ENCODE measurements at regions not wholly inside any gene's neighbourhood (a gene's known extent, or its start where the extent isn't known, plus 50 kb on each side); places are given as distances from the start of the nearest gene placed in this dataset.
A peak's percentile ranks its signal among the peaks of the same experiment; 100 is the strongest.

DNA sequence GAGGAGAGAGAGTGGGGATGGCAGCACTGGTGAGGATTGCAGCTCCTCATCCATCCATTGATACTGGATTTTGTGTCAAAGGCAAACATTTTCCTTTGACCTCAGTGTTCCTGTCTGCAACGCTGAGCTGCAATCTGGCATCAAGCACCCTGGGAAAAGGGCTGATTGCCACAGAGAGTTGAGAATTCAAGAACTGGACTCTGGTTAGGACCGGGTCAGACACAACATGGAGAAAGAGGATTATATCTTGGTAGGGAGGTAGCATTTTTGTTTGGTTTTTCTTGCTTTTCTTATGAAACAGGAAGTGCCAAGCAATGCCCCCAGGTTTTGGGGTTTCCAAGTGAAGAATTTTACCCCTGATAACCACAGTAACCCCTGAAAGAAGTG is 81.9 kb upstream of the PKDCC start:
- H3K9me3 Mint-ChIP-seq = no peaks in the 10 kb centered on the region
- TF ChIP-seq, protein P1, sequence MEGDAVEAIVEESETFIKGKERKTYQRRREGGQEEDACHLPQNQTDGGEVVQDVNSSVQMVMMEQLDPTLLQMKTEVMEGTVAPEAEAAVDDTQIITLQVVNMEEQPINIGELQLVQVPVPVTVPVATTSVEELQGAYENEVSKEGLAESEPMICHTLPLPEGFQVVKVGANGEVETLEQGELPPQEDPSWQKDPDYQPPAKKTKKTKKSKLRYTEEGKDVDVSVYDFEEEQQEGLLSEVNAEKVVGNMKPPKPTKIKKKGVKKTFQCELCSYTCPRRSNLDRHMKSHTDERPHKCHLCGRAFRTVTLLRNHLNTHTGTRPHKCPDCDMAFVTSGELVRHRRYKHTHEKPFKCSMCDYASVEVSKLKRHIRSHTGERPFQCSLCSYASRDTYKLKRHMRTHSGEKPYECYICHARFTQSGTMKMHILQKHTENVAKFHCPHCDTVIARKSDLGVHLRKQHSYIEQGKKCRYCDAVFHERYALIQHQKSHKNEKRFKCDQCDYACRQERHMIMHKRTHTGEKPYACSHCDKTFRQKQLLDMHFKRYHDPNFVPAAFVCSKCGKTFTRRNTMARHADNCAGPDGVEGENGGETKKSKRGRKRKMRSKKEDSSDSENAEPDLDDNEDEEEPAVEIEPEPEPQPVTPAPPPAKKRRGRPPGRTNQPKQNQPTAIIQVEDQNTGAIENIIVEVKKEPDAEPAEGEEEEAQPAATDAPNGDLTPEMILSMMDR (IDR thresholded peaks at IDR 0.05) = no peak
- H3K27ac Mint-ChIP-seq = peak overlapping the region; percentile 24; the same call in 1 of the 2 replicates

DNA sequence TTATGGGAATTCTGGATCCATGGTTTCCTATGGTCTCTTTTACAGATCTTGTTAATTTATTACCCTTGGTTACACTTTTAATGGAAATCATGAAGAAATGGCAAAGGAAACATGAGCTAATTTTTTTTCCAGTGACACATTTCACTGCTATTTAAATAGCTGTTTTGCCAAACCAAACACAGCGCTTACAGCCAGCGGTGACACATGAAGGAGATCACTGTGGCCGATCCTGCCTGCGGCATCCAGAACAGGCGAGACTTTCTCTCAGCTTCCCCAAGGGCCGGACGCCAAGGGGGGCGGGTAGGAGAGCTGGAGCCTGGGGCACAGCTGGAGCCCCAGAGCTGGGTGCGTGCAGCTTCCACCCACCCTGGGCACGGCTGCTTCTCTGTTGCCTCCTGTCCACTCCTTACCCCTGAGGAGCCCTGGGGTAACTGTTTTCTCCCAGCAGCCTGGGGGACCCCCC is 81.4 kb upstream of the PKDCC start:
- Mint-ChIP-seq H3K27ac (no peak overlapping the region), H3K4me1 (ENCODE audit: low read depth) (peaks cover 20% of the 10 kb centered on the region), H3K27me3 (ENCODE audit: insufficient read depth) (peaks cover 60% of the 10 kb centered on the region), H3K4me3 (no peak overlapping the region), H3K9me3 (no peaks in the 10 kb centered on the region), H3K36me3 (ENCODE audit: low read depth) (no peaks in the 10 kb centered on the region)
- TF ChIP-seq, protein P1 (IDR thresholded peaks at IDR 0.05) = no peak
- peak; percentile 93 for DNase-seq

More for the DNA sequence above, 81.9 kb upstream of the PKDCC start:
- H3K36me3 Mint-ChIP-seq (ENCODE audit: low read depth) = no peaks in the 10 kb centered on the region
- peaks cover 20% of the 10 kb centered on the region for H3K4me1 Mint-ChIP-seq (ENCODE audit: low read depth)
- peak overlapping the region; percentile 46; the same call in 1 of the 2 replicates for H3K4me3 Mint-ChIP-seq
- DNase-seq = no peak
- H3K27me3 Mint-ChIP-seq (ENCODE audit: insufficient read depth) = peaks cover 60% of the 10 kb centered on the region

DNA sequence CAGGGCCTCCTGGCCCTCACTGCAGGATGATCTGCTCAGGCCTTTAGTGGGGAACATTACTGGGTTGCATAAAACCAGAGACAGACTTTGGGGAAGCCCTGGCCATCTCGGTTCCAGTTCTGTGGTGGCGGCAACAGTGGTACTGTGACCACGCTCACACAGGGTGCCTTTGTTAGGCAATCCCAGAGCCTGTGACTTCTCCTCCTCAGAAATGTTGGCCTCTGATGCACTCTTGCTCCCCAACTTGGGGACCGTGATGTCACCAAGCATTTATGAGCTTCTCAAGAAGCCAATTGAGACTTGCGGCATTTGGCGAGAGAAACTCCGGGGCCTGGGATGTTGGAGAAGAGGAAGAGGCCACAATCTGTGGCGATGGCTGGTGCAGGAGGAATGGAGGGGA is 80.9 kb upstream of the PKDCC start:
- peaks cover 20% of the 10 kb centered on the region for H3K4me1 Mint-ChIP-seq (ENCODE audit: low read depth)

DNA sequence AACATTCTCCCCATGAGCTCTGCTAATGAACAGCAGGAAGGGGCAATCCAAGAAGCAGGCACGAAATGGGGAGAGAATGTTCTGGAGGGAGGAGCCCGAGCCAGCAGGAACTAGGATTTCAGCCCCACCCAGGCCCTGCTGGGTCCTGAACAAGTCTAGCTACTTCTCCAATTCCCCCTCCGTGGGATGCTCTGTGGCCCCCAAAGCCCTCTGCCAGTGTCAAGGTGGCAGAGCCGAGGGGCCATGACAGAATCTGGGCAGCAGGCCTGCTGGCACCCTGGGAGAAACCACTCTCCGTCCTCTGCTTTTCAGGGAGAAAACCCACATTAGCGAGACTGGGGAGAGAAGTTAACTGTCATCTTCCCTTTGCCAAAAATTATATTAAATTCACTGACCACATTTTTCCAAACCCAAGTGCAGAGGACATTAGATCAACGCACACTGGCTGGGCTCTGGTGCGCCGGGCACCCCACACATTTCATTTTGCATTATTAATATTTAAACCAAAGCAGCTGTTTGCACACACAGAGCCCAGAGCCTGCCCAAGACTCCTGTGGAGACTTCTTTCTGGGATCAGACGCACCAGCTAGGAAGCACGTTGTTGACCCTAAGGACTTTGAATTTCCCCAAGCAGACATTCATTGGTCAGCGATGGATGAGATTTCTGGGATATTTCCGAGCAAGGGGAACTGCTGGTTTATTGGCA is 80.2 kb upstream of the PKDCC start:
- no peak overlapping the region for H3K27ac Mint-ChIP-seq
- DNase-seq = no peak
- no peaks in the 10 kb centered on the region for H3K9me3 Mint-ChIP-seq
- peaks cover 51% of the 10 kb centered on the region for H3K27me3 Mint-ChIP-seq (ENCODE audit: insufficient read depth)
- H3K4me1 Mint-ChIP-seq (ENCODE audit: low read depth) = peaks cover 20% of the 10 kb centered on the region
- no peak overlapping the region for H3K4me3 Mint-ChIP-seq
- TF ChIP-seq, protein P1 (IDR thresholded peaks at IDR 0.05) = no peak
- H3K36me3 Mint-ChIP-seq (ENCODE audit: low read depth) = no peaks in the 10 kb centered on the region

More for the DNA sequence above, 80.9 kb upstream of the PKDCC start:
- H3K27ac Mint-ChIP-seq = no peak overlapping the region
- no peak overlapping the region for H3K4me3 Mint-ChIP-seq
- H3K9me3 Mint-ChIP-seq = no peaks in the 10 kb centered on the region
- H3K27me3 Mint-ChIP-seq (ENCODE audit: insufficient read depth) = peaks cover 58% of the 10 kb centered on the region
- TF ChIP-seq, protein P1 (IDR thresholded peaks at IDR 0.05) = no peak
- no peak for DNase-seq
- H3K36me3 Mint-ChIP-seq (ENCODE audit: low read depth) = no peaks in the 10 kb centered on the region

DNA sequence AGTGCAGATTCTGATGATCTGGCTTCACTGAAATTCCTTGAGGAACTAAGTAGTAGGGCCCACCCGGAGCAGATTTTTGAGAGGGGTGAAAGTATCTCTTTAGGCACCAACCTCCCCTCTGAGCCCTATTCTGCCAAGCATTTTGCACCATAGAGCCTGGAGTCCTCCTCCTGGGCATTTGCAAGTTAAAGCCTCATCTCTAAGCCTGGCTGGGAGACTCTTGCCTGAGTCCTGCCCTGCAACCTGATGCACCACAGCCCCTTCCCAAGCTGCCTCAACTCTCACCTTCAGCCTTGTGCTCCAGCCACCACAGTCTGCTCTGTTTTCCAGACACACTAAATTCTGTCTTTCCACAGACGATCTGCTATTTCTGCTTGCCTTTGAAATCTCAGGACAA is 79.6 kb upstream of the PKDCC start:
- Mint-ChIP-seq H3K4me1 (ENCODE audit: low read depth) (peaks cover 20% of the 10 kb centered on the region), H3K27me3 (ENCODE audit: insufficient read depth) (peaks cover 48% of the 10 kb centered on the region), H3K4me3 (no peak overlapping the region), H3K9me3 (no peaks in the 10 kb centered on the region), H3K36me3 (ENCODE audit: low read depth) (no peaks in the 10 kb centered on the region), H3K27ac (no peak overlapping the region)
- DNase-seq = no peak
- TF ChIP-seq, protein P1 (IDR thresholded peaks at IDR 0.05) = no peak

All from HFFc6 (cell line).